OCI-M1 (cell line): ENCODE measurements at regions not wholly inside any gene's neighbourhood (a gene's known extent, or its start where the extent isn't known, plus 50 kb on each side); places are given as distances from the start of the nearest gene placed in this dataset.
"Not testable (repeated sequence)": the region's sequence is repeated elsewhere in the genome, so short reads cannot be mapped to it uniquely, and the experiment has no call there.

Experiments used
- DNase-seq: peaks from one replicate; lab custom pipeline; 2025; lab: John Stamatoyannopoulos, UW

DNA sequence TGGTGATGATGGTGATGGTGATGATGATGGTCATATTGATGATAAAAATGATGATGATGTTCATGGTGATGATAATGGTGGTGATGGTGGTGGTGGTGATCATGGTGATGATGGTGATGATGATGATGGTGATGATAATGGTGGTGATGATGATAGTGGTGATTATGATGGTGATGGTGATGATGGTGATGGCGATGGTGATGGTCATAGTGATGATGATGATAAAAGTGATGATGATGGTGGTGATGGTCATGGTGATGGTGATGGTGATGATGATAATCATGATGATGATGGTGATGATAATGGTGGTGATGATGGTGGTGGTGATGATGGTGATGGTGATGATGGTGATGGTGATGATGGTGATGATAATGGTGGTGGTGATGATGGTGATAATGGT is 478.7 kb downstream of the TYW1 start:
- DNase-seq: no peak

DNA sequence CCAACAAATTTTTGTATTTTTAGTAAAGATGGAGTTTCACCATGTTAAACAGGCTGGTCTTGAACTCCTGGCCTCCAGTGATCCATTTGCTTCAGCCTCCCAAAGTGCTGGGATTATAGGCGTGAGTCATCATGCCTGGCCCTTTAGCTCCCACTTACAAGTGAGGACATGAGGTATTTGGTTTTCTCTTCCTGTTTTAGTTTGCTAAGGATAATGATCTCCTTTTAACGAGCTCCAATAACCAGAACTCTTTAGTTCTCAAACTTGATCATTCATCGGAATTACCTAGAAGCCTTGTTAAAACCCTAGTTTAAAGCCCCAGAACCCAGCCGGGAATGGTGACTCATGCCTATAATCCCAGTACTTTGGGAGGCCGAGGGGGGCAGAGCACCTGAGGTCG is 481.4 kb downstream of the TYW1 start:
- DNase-seq: no peak

DNA sequence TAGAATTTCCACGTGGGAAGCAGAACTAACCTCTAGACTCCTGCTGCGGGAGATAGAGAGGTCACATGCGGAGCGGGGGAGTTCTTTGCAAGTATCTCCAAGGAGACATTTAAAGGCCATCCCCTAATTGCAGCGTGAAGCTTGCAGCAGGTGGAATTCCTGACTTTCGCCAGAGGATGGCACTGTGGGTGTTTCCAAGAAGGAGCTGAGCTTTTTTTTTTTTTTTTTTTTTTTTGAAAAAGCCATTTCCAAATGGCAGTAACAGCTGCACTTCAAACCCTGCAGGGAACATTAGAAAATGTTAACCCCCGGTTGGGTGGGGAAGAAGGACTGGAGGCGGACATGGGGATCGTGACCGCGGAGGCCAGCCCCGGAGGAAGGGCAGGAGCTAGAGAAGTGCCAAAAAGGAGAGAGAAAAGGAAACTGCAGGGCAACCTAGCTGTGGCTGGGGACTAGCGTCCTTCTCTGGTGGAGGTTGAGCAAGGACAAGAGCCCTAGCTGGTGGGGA is 487.7 kb downstream of the TYW1 start:
- peak; percentile 96 for DNase-seq

DNA sequence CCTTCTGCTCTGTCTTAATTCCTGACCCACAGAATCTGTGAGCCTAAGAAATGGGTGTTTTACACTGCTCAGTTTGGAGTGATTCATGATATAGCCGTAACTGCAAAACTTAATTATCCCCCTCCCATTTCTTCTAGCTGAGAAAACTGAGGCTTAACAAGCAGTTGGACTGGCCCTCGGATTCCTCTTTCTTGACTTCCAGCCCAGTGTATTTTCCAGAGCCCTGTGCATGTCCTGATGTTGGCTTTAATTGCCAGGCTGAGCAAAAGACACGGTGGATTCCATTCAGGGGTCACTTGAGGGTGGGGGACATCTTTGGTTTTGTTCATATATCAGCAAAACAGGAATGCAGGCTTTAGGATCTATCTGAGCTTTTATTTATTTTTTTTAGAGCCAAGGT is 489.8 kb downstream of the TYW1 start:
- DNase-seq: no peak

DNA sequence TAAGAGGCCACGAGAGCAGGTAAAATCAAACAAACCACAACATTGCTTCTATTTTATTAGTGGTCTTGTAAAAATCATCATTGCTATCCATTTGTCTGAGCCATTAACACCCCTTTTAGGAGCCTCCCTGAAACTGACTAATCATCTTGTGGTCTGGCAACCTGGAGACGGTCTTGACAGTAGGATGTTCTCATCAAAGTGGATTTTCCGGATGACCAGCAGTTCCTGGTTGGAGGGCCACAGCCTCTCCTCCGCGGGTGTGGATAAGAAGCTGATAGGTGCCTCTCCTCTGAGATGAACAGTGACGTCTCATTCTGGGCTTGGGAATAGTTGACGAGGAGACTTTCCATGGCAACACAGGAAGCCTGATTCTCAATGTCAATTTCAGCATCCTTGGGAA is 490.7 kb downstream of the TYW1 start:
- no peak for DNase-seq

GRCh38 chr7:67489881-67490280 is 493.2 kb downstream of the TYW1 start:
- no peak for DNase-seq

- no peak for DNase-seq
Observed at GRCh38 chr7:67493366-67493765, 496.7 kb downstream of the TYW1 start.

- DNase-seq: no peak
Observed at GRCh38 chr7:67496589-67496988, 500.0 kb downstream of the TYW1 start.

- not testable (repeated sequence) for DNase-seq
Observed at GRCh38 chr7:67497914-67498313, 501.3 kb downstream of the TYW1 start.

- no peak for DNase-seq
Observed at GRCh38 chr7:67502929-67503328, 506.3 kb downstream of the TYW1 start.

GRCh38 chr7:67505449-67505848 is 508.8 kb downstream of the TYW1 start:
- no peak for DNase-seq

DNA sequence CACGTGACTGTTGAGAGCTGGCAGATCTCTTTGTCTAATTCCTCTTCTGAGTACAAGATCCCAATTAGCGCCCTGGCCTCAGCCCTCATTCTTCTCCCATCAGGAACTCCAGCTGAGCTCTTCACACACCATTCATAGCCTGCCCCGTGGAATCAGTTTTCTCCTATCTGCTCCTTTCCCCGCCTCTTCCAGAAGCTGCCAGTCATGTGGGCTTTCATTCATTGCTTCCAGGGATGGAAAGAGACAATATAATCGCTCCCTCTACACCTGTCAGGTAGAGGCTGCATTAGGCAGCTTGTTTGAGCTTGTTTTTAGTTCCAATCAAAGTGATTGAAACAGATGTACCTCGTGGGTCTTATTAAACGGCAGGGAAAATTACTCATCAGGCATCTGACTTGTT is 515.8 kb downstream of the TYW1 start:
- DNase-seq: no peak

- peak; percentile 54 for DNase-seq
Observed at GRCh38 chr7:67518580-67518979, 521.9 kb downstream of the TYW1 start.

DNA sequence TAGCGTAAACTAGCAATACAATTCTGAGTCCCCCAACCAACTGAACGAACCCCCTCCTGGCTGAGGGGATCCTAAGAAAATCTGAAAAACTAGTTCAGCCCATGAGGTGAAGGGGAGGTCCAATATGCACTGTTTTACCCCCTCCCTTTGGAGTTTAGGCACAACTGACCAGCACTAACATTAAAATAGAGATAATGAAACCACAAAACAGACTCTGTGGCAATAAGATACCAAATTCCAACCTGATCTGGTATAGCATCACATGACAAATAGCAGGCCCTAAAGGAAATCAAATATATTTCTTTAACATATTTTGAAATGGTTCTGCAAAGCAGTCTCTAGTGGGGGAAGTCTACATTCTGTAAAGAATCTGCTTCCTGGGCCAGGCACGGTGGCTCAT is 522.5 kb downstream of the TYW1 start:
- peak; percentile 91 for DNase-seq

GRCh38 chr7:67522504-67522903 is 525.9 kb downstream of the TYW1 start:
- no peak for DNase-seq

- no peak for DNase-seq
Observed at GRCh38 chr7:67523713-67524112, 527.1 kb downstream of the TYW1 start.

DNA sequence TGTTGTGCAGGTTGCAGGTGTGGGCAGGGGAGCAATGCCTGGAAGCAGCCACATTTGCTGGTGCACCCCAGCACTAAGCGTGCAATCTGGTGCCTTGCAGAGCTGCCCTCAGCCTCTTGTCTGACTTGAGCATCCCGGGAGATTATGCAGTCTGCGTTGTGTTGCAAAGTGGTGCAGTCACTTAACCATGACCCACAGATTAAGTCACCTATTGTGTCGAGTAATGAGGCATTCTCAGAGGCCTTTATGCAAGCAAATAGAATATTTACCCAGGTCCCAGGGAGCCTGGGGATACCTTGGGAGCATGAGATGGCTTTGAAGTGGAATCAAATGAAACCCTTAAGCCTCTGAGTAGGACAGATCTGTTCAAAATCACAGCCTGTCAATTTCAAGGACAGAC is 529.0 kb downstream of the TYW1 start:
- DNase-seq: no peak

- DNase-seq: no peak
Observed at GRCh38 chr7:67535241-67535989, 538.8 kb downstream of the TYW1 start.

- DNase-seq: no peak
Observed at GRCh38 chr7:67542916-67543315, 546.3 kb downstream of the TYW1 start.

- DNase-seq: no peak
Observed at GRCh38 chr7:67547183-67547907, 550.7 kb downstream of the TYW1 start.

GRCh38 chr7:67549126-67549525 is 552.5 kb downstream of the TYW1 start:
- no peak for DNase-seq

GRCh38 chr7:67550801-67551436 is 554.3 kb downstream of the TYW1 start:
- no peak for DNase-seq

GRCh38 chr7:67552738-67553137 is 556.1 kb downstream of the TYW1 start:
- no peak for DNase-seq
